ENCODE measurements at regions not wholly inside any gene's neighbourhood (a gene's known extent, or its start where the extent isn't known, plus 50 kb on each side); places are given as distances from the start of the nearest gene placed in this dataset.

DNA sequence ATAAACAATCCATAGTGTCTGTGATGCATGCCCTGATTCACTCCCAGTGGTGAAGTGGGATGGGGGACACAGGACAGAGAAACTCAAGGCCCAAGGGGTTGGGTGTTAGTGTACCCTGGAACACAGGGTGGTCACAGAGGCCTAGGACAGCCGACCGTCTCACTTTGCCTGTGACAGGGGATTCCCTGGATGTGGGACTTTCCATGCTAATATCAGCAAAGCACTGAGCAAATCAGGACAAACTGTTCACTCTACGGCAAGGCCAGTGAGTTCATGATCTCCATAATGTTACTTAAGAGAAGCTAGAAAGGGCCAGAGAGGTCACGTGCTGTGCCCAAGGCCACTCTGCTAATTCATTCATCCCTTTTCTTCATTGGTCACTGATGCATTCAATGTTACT lies 158.7 kb upstream of the RBPJ start:
- no peaks in the 10 kb centered on the region for H3K4me1 ChIP-seq (ENCODE audit: control insufficient read depth, insufficient read depth, low read length)
- H3K4me3 ChIP-seq (ENCODE audit: low read length): no peak overlapping the region
- H3K9me3 ChIP-seq (ENCODE audit: control insufficient read depth, low read length): no peaks in the 10 kb centered on the region
- no peak overlapping the region for H3K27ac ChIP-seq (ENCODE audit: low read length)
- ATAC-seq (peak in 1 of 2 donors; percentile 16), DNase-seq (no peak)
- WGBS: 72% methylated on average over 4 of the region's 4 CpGs
- intact Hi-C loops (cut with DNase I): no loop called here
- H3K27me3 ChIP-seq (ENCODE audit: control insufficient read depth, insufficient read depth): no peaks in the 10 kb centered on the region

DNA sequence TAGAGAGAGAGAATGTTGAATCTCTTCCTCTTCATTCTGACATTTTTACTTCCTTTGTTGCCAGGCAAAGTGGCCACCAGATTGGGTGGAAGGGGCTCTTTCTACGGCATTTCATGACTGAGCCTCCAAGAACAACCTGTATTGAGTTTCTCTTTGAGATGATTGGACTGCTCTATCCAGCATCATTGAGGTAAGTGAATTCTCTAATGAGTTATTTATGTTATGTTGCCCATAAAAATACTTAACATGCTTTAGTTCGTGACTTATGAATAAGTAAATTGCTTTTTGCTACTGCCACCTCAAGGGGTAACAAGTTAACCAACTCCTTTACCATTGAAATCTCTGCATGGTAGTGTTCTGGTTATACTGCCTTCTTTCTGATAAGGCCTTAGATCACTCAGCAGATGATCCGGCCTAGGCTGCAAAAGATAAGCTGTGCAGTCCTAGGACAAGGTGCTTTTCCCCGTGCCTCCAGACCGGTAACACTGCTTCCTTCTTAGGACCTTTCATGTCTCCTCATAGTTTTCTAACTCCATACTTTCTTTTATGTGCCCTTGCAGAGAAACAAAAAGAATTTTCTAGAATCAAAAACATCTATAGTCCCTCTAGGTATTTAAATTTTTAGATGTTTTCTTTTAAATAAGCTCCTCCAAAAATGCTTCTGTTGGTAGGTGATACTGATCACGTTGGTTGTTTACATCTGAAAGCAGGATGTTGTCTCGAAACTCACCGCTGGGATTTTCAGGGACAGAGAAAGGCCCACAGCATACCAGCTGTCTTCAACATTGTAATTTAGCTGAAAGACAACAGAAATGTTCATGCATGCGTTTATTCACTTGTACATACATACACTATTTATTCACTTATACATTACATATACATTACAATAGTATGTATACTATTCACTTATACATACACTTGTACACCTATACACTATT lies 157.1 kb upstream of the RBPJ start:
- Histone ChIP-seq H3K27ac (ENCODE audit: low read length) (no peak overlapping the region), H3K27me3 (ENCODE audit: control insufficient read depth, insufficient read depth) (no peaks in the 10 kb centered on the region), H3K4me1 (ENCODE audit: control insufficient read depth, insufficient read depth, low read length) (no peaks in the 10 kb centered on the region), H3K4me3 (ENCODE audit: low read length) (no peak overlapping the region), H3K9me3 (ENCODE audit: control insufficient read depth, low read length) (no peaks in the 10 kb centered on the region)
- DNase-seq (no peak), ATAC-seq (no peak)
- intact Hi-C loops (cut with DNase I): no loop called here
- 66% methylated on average over 9 of the region's 9 CpGs for WGBS

DNA sequence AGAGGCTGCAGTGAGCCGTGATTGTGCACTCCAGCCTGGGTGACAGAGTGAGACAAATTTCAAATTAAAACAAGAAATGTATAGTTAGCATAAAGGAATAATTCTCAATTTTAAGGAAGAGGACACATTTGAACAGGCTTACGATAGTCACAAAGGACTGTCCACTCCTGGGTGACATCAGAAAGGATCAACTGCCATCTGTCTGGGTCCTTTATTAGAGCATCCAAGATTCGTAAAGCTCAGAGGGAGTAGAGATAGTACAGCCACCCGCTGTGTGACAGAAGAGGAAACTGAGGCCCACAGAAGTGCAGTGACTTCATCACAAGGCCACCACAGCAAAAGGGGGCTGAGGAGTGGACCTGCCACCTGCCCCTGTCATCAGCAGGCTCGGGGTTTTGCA lies 149.3 kb upstream of the RBPJ start:
- H3K4me1 ChIP-seq (ENCODE audit: control insufficient read depth, insufficient read depth, low read length): no peaks in the 10 kb centered on the region
- no peak overlapping the region for H3K4me3 ChIP-seq (ENCODE audit: low read length)
- intact Hi-C loops (cut with DNase I): no loop called here
- no peak for DNase-seq
- H3K9me3 ChIP-seq (ENCODE audit: control insufficient read depth, low read length): no peaks in the 10 kb centered on the region
- no peak overlapping the region for H3K27ac ChIP-seq (ENCODE audit: low read length)
- no peak for ATAC-seq
- H3K27me3 ChIP-seq (ENCODE audit: control insufficient read depth, insufficient read depth): no peaks in the 10 kb centered on the region
- 76% methylated on average over 5 of the region's 5 CpGs for WGBS

DNA sequence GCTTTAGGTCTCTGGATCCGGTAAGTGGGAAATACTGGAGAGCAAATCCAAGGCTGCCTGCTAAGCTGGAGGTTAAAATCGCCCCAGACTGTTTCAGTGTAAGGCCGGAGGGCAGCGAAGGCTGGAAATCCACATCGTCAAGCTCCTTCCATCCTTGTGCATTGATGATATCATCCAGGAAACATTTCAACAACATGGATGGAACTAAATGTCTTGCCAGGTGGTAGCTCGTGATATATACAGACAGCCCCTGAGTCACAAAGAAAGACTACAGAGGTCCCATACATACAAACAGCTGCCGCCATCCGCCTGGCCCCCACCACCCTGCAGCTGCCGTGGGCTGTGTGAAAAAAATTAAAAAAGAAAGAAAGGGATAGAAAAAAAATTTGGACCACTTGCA lies 148.9 kb upstream of the RBPJ start:
- intact Hi-C loops (cut with DNase I): no loop called here
- DNase-seq (no peak), ATAC-seq (no peak)
- Histone ChIP-seq H3K27me3 (ENCODE audit: control insufficient read depth, insufficient read depth) (no peaks in the 10 kb centered on the region), H3K9me3 (ENCODE audit: control insufficient read depth, low read length) (no peaks in the 10 kb centered on the region), H3K27ac (ENCODE audit: low read length) (no peak overlapping the region), H3K4me1 (ENCODE audit: control insufficient read depth, insufficient read depth, low read length) (no peaks in the 10 kb centered on the region), H3K4me3 (ENCODE audit: low read length) (no peak overlapping the region)
- WGBS: 40% methylated on average over 9 of the region's 9 CpGs

DNA sequence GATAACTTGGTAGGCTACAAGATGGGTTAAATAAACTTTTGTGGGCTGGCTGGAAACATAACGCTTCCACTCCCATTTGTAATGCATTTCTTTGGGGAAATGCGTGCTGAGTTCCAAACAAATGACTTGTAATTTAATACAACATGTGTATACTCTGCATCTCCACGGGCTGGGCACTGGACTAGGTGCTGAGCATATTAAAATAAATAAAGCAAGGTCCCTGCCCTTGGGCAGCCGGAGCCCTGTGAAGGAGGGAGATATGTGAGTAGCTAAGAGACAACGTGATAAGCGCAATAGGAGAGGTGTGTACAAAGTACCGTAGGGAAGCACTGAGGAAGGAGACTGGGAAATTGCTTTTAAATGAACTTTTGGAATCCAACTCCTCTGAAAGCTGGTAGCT lies 147.2 kb upstream of the RBPJ start:
- WGBS: 25% methylated on average over 7 of the region's 7 CpGs
- DNase-seq (no peak), ATAC-seq (peak in 1 of 2 donors; percentile 25)
- intact Hi-C loops (cut with DNase I): no loop called here
- no peak overlapping the region for H3K27ac ChIP-seq (ENCODE audit: low read length)
- no peak overlapping the region for H3K4me3 ChIP-seq (ENCODE audit: low read length)
- H3K27me3 ChIP-seq (ENCODE audit: control insufficient read depth, insufficient read depth): no peaks in the 10 kb centered on the region
- H3K4me1 ChIP-seq (ENCODE audit: control insufficient read depth, insufficient read depth, low read length): no peaks in the 10 kb centered on the region
- no peaks in the 10 kb centered on the region for H3K9me3 ChIP-seq (ENCODE audit: control insufficient read depth, low read length)

DNA sequence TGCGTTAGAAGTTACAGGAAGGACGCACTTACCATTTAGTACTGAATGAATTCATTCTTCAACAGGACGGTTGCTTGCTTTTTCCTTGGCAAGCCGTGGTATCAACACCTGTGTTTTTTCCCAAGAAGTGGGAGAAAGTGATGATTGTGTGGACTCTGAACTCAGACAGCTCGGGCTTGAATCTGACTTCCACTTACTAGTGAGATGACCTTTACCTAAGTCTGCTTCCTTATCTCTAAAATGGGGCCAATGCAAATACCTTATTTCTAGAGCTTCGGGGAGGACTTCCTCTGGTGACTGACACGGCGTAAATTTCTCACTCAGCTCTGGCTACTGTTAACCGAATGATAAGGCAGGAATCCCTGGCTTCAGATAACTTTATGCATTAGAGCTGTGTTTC lies 146.8 kb upstream of the RBPJ start:
- Histone ChIP-seq H3K4me1 (ENCODE audit: control insufficient read depth, insufficient read depth, low read length) (no peaks in the 10 kb centered on the region), H3K9me3 (ENCODE audit: control insufficient read depth, low read length) (no peaks in the 10 kb centered on the region), H3K4me3 (ENCODE audit: low read length) (no peak overlapping the region), H3K27ac (ENCODE audit: low read length) (no peak overlapping the region), H3K27me3 (ENCODE audit: control insufficient read depth, insufficient read depth) (no peaks in the 10 kb centered on the region)
- intact Hi-C loops (cut with DNase I): no loop called here
- 24% methylated on average over 9 of the region's 9 CpGs for WGBS
- ATAC-seq (peak in 1 of 2 donors; percentile 49), DNase-seq (no peak)

DNA sequence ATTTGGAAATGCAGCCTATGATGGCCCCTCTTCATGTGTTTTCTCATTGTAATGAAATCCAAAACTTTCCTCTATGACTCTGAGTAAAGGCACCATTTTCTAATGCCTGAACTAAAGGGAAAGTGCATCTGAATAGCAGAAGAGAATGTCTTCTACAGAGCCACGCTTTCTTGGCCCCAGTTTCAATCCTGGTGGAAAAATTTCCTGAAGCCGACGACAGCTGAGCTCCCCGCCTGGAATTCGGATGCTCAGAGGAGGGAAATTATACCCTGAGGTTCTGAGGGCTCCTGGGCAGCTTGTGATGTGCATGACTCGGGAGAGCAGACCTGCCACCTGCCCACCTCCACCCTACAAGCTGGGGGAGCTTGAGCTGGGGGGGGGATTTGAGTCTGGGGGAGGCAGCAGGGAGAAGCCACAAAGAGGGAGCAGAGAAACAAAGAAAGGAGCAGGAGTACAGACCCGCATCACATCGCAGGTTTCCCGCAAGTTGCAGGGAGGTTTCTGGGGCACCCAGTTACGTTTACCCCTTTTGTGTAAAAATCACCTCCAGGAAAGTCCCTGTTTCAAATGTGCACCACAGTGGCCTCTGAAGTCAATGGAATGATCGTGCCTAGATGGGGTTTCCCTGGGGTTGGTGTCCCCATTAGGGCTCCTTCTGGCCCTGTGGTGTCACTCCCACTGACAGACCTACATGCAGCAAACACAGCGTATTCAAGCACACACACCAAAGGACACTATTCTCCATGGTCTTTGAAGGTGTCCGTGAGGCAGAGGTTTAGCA lies 145.6 kb upstream of the RBPJ start:
- DNase-seq (no peak), ATAC-seq (no peak)
- WGBS: 74% methylated on average over 13 of the region's 13 CpGs
- Histone ChIP-seq H3K27me3 (ENCODE audit: control insufficient read depth, insufficient read depth) (no peaks in the 10 kb centered on the region), H3K27ac (ENCODE audit: low read length) (no peak overlapping the region), H3K9me3 (ENCODE audit: control insufficient read depth, low read length) (no peaks in the 10 kb centered on the region), H3K4me1 (ENCODE audit: control insufficient read depth, insufficient read depth, low read length) (no peaks in the 10 kb centered on the region), H3K4me3 (ENCODE audit: low read length) (no peak overlapping the region)
- intact Hi-C loops (cut with DNase I): no loop called here

DNA sequence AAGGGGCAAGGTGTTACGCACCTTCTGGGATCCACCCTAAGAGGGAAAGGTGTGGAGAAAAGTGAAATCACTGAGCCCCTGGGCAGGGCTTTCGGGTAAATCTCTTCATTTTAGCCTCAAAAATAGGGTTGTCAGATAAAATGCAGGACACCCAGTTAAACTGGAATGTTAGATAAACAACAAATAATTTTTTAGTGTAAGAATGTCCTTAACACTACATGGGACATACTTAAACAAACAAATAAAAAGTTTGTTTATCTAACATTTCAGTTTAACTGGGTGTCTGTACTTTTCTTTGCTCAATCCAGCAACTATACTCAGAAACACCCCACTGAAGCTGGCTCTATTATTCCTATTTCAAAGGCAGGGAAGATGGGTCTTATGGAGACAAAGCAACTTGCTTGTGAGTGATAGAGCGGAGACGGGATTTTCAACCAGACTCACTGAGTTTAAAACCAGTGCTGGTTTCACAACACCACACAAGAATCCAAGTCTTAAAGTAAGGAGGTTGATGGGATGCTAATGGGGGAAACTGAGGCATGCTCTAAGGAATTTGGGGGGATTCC lies 144.8 kb upstream of the RBPJ start:
- intact Hi-C loops (cut with DNase I): no loop called here
- WGBS: 94% methylated on average over 4 of the region's 4 CpGs
- no peak overlapping the region for H3K4me3 ChIP-seq (ENCODE audit: low read length)
- H3K9me3 ChIP-seq (ENCODE audit: control insufficient read depth, low read length): no peaks in the 10 kb centered on the region
- H3K27me3 ChIP-seq (ENCODE audit: control insufficient read depth, insufficient read depth): no peaks in the 10 kb centered on the region
- H3K4me1 ChIP-seq (ENCODE audit: control insufficient read depth, insufficient read depth, low read length): no peaks in the 10 kb centered on the region
- DNase-seq (no peak), ATAC-seq (no peak)
- no peak overlapping the region for H3K27ac ChIP-seq (ENCODE audit: low read length)

DNA sequence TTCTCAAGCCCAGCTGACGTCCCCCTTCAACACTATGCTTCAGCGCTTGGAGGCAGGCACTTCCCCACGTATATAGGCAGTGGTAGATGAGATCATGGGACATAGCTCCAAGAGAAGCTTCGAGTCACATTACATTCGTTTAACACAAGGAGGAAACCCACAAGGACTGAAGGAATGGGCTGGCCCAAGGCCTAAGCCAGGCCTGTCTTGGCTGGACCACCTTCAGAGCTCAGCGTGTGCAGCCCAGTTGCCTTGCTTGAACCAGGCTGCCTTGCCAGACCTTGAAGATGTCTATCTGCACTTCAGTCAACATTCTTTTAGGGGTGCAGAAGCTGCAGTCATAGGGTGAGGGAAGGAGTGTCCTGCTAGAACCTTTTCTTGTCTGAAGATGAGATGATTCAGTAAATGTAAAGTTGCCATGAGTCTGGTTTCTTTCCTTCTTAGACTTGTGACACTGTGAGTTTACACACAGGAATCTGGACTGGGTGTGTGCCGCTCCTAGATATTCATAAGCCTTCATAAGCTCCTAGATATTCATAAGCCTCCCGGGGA lies 144.1 kb upstream of the RBPJ start:
- peak in 2 of 3 donors; percentile 60 to 61 for DNase-seq
- intact Hi-C loops (cut with DNase I): no loop called here
- WGBS: 60% methylated on average over 8 of the region's 8 CpGs
- no peaks in the 10 kb centered on the region for H3K4me1 ChIP-seq (ENCODE audit: control insufficient read depth, insufficient read depth, low read length)
- ATAC-seq: peak in 1 of 2 donors; percentile 11
- H3K27ac ChIP-seq (ENCODE audit: low read length): no peak overlapping the region
- no peak overlapping the region for H3K4me3 ChIP-seq (ENCODE audit: low read length)
- H3K27me3 ChIP-seq (ENCODE audit: control insufficient read depth, insufficient read depth): no peaks in the 10 kb centered on the region
- no peaks in the 10 kb centered on the region for H3K9me3 ChIP-seq (ENCODE audit: control insufficient read depth, low read length)

DNA sequence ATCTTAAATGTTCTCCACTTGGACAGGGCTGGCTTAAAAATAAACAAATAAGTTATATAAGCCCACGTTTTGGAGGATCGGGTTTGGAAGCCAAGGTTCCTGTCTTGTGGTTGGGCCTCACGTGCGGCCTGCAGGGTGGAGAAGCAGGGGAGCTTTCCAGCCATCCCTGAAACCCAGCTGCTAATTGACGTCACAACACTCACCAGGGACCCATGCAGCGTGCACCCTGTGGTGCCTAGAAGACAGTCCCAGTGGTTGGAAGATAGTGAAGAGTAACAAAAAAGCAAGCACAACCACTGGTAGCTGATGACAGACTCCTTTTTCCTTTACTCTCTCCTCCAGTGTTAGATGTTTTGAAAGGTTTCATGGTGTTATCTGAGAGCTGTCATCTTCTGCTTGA lies 142.0 kb upstream of the RBPJ start:
- WGBS: 55% methylated on average over 6 of the region's 6 CpGs
- peak; percentile 29 to 76 (median 67) for DNase-seq

DNA sequence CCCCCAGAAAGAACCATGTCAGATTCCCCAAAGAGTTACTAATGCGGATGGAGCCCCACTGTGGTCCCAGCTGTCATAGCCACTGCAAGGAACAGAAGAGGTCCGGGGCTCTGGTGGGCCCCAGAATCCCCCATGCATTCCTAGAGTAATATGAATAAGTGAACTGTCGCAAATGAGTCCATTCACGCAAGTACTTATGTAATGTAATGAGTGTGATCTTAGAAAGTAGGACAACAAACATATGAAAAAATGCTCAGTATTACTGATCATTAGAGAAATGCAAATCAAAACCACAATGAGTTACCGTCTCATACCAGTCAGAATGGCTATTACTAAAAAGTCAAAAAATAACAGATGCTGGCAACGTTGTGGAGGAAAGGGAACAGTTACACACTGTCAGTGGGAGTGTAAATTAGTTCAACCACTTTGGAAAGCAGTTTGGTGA lies 141.5 kb upstream of the RBPJ start:
- DNase-seq (no peak), ATAC-seq (peak in 1 of 2 donors; percentile 10)
- Histone ChIP-seq H3K4me3 (ENCODE audit: low read length) (no peak overlapping the region), H3K4me1 (ENCODE audit: control insufficient read depth, insufficient read depth, low read length) (no peaks in the 10 kb centered on the region), H3K27me3 (ENCODE audit: control insufficient read depth, insufficient read depth) (no peaks in the 10 kb centered on the region), H3K9me3 (ENCODE audit: control insufficient read depth, low read length) (no peaks in the 10 kb centered on the region), H3K27ac (ENCODE audit: low read length) (no peak overlapping the region)
- 76% methylated on average over 6 of the region's 6 CpGs for WGBS
- intact Hi-C loops (cut with DNase I): no loop called here

More for the DNA sequence above, 142.0 kb upstream of the RBPJ start:
- Histone ChIP-seq H3K9me3 (ENCODE audit: control insufficient read depth, low read length) (no peaks in the 10 kb centered on the region), H3K4me1 (ENCODE audit: control insufficient read depth, insufficient read depth, low read length) (no peaks in the 10 kb centered on the region), H3K27me3 (ENCODE audit: control insufficient read depth, insufficient read depth) (no peaks in the 10 kb centered on the region), H3K4me3 (ENCODE audit: low read length) (no peak overlapping the region), H3K27ac (ENCODE audit: low read length) (no peak overlapping the region)
- peak; percentile 64 to 86 for ATAC-seq
- intact Hi-C loops (cut with DNase I): no loop called here
